NCI-H2171 treated with DMSO at 0.1 percent for 48 hours (cell line): ENCODE measurements at regions not wholly inside any gene's neighbourhood (a gene's known extent, or its start where the extent isn't known, plus 50 kb on each side); places are given as distances from the start of the nearest gene placed in this dataset.
"Not testable (repeated sequence)": the region's sequence is repeated elsewhere in the genome, so short reads cannot be mapped to it uniquely, and the experiment has no call there.

ENCODE experiments used
- DNase-seq: peaks from one replicate; lab custom pipeline; 2025; lab: John Stamatoyannopoulos, UW

GRCh38 chr2:133977405-133977804 is 276.5 kb upstream of the MGAT5 start:
- peak; percentile 4 for DNase-seq

GRCh38 chr2:133982256-133982655 is 271.6 kb upstream of the MGAT5 start:
- no peak for DNase-seq

GRCh38 chr2:133985563-133985962 is 268.3 kb upstream of the MGAT5 start:
- DNase-seq, result no peak

GRCh38 chr2:133986081-133986837 is 267.6 kb upstream of the MGAT5 start:
- no peak for DNase-seq

- peak; percentile 18 for DNase-seq
Measured at GRCh38 chr2:133986881-133987795, 266.7 kb upstream of the MGAT5 start.

GRCh38 chr2:133988316-133988891 is 265.5 kb upstream of the MGAT5 start:
- no peak for DNase-seq

GRCh38 chr2:133991606-133992168 is 262.2 kb upstream of the MGAT5 start:
- no peak for DNase-seq

GRCh38 chr2:133992454-133992853 is 261.4 kb upstream of the MGAT5 start:
- DNase-seq, result no peak

- DNase-seq, result peak; percentile 53
Measured at GRCh38 chr2:133993160-133993559, 260.7 kb upstream of the MGAT5 start.

GRCh38 chr2:133998726-133999125 is 255.1 kb upstream of the MGAT5 start:
- not testable (repeated sequence) for DNase-seq

GRCh38 chr2:134002391-134002790 is 251.5 kb upstream of the MGAT5 start:
- no peak for DNase-seq

GRCh38 chr2:134002921-134003320 is 251.0 kb upstream of the MGAT5 start:
- DNase-seq, result no peak

DNA sequence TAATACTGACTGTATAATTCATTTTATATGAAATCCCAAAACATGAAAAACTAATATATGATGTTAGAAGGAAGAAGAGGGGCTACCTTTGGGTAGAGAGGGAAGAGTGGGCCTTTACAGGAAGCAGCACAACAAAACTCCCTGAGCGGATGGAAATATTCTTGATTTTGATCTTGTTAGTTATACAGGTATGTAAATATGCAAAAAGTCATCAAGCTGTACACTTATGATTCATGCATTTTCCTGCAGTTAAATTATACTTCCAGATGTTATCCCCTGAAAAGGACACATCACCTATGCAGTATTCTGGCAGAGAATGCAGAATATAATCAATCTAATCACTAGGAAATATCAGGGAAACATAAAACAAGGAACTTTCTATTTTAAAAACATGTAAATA is 249.4 kb upstream of the MGAT5 start:
- DNase-seq, result no peak

DNA sequence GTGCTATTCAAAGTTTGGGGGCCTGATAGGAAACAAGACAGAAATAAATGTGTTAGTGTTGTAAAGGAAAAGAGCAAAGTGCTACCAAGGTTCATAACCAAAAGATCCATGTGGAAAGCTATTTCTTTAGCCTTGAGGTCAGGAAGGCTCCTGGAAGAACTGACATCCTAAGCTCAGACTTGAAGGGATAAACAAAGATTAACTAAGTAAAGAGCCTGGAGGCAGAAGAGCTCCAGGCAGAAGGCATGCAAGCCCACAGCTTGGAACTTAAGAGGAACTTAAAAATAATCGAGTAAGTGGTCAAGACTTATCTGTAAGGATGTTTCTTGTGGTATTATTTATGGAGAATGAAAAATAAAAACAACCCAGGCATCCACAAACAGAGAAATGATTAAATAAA is 245.0 kb upstream of the MGAT5 start:
- no peak for DNase-seq

GRCh38 chr2:134009440-134009839 is 244.4 kb upstream of the MGAT5 start:
- no peak for DNase-seq

- DNase-seq, result not testable (repeated sequence)
Measured at GRCh38 chr2:134009906-134010305, 244.0 kb upstream of the MGAT5 start.

- DNase-seq, result no peak
Measured at GRCh38 chr2:134011936-134012586, 241.8 kb upstream of the MGAT5 start.

DNA sequence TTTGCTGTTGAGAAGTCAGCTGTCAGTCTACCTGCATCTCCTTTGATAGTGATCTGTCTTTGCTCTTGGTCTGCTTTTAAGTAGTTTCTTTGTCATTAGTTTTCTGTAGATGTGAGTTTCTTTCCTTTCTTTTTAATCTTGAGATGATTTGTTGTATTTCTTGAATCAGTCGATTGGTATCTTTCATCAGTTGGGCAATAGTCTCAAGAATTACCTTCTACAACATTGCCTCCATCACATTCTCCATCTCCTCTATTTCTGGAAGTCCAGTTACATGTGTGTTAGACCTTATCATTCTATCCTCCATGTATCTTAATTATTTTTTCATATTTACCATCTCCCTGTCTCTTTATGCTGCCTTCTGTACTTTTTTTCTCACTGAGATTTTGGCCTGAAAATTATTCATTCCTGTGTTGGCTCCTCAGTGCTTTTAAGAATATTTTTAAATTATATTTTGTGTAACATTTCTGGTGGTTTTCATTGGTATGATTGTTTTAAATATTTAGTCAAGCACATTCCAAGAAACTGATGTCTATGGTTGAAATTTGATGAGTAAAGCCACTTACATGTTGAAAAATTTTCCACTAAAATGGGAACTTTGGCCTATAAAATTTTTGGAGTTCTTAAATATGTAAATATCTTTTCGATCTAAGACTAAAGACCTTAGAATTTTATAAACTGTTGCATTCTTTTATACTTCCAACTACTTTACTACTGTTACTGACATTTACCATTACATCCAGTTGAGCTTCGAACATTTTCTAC is 239.5 kb upstream of the MGAT5 start:
- DNase-seq, result no peak

GRCh38 chr2:134019871-134020270 is 234.0 kb upstream of the MGAT5 start:
- DNase-seq, result no peak

GRCh38 chr2:134020608-134021007 is 233.3 kb upstream of the MGAT5 start:
- DNase-seq, result no peak
